H1 (cell line): ENCODE measurements at regions not wholly inside any gene's neighbourhood (a gene's known extent, or its start where the extent isn't known, plus 50 kb on each side); places are given as distances from the start of the nearest gene placed in this dataset.

ENCODE experiments used
- CTCF ChIA-PET: fragments of 300-600 bp; sonication (Branson Sonifier 250); formaldehyde crosslinking; loops from one replicate; lab custom pipeline; 2021; ENCODE audit not compliant: partially characterized antibody; lab: Charles Lee
- POLR2A ChIA-PET: fragments of 300-600 bp; sonication (Branson Sonifier 250); formaldehyde crosslinking; loops from one replicate; lab custom pipeline; 2021; ENCODE audit warnings: inconsistent platforms; ENCODE audit not compliant: partially characterized antibody; lab: Charles Lee
- DNase-seq, 2 experiments: peaks; one replicate each; pipeline versions ENCODE4 v3.0.0 to v3.0.0-alpha.2; 2010 to 2022; ENCODE audit warnings: low spot score in 2 of 2, low read depth in 1 of 2, mixed read lengths in 1 of 2
- FAIRE-seq: peaks from 2 replicates; lab custom pipeline; 2011; peaks lifted over from hg19 to GRCh38; lab: Jason Lieb, UNC
- H2AFZ ChIP-seq: 2 replicates; pipeline ENCODE4 v1.8.1; 2012; ENCODE audit warnings: low read length, inconsistent platforms
- H2AK5ac ChIP-seq: 2 replicates; pipeline ENCODE4 v1.6.1; 2013; ENCODE audit warnings: low read depth, low read length
- H2BK120ac ChIP-seq: replicated peaks from 2 replicates; pipeline ENCODE3; 2013; ENCODE audit warnings: low read depth, low read length, inconsistent platforms
- H2BK12ac ChIP-seq: 2 replicates; pipeline ENCODE4 v1.6.1; 2013; ENCODE audit warnings: low read depth, low read length
- H2BK15ac ChIP-seq: 2 replicates; pipeline ENCODE4 v1.6.1; 2013; ENCODE audit warnings: low read length
- H2BK20ac ChIP-seq: 2 replicates; pipeline ENCODE4 v1.6.1; 2013; ENCODE audit warnings: low read length
- H2BK5ac ChIP-seq: 2 replicates; pipeline ENCODE4 v1.6.1; 2013; ENCODE audit warnings: low read depth, low read length
- H3K14ac ChIP-seq: 2 replicates; pipeline ENCODE4 v1.6.1; 2013; ENCODE audit warnings: inconsistent platforms; ENCODE audit not compliant: insufficient read length
- H3K18ac ChIP-seq: 2 replicates; pipeline ENCODE4 v1.6.1; 2013; ENCODE audit warnings: low read length; ENCODE audit errors: extremely low read depth
- H3K23ac ChIP-seq: 2 replicates; pipeline ENCODE4 v1.6.1; 2013; ENCODE audit warnings: inconsistent platforms; ENCODE audit not compliant: insufficient read length
- H3K23me2 ChIP-seq: 2 replicates; pipeline ENCODE4 v1.6.1; 2013; ENCODE audit warnings: low read depth, low read length
- H3K27ac ChIP-seq: 2 replicates; pipeline ENCODE4 v1.6.1; 2011; ENCODE audit warnings: low read depth, low read length, inconsistent platforms
- H3K27me3 ChIP-seq, 4 experiments: replicated peaks in 1 of 4; 1 replicate in 1 of 4; 2 replicates in 3 of 4; pipeline versions ENCODE4 v1.6.1 to v1.8.1; 2011 to 2013; ENCODE audit warnings: low read length in 3 of 4, mild to moderate bottlenecking in 3 of 4, inconsistent platforms in 2 of 4, mixed read lengths in 2 of 4, moderate library complexity in 1 of 4; ENCODE audit not compliant: control insufficient read depth in 3 of 4, insufficient read depth in 3 of 4; ENCODE audit errors: extremely low read depth in 1 of 4
- H3K36me3 ChIP-seq, 4 experiments: 2 replicates each; pipeline versions ENCODE4 v1.6.1 to v1.8.1; 2011 to 2013; ENCODE audit warnings: mild to moderate bottlenecking in 4 of 4, low read length in 3 of 4, moderate library complexity in 2 of 4, control low read depth in 1 of 4, inconsistent platforms in 1 of 4; ENCODE audit not compliant: insufficient read depth in 4 of 4, control insufficient read depth in 2 of 4
- H3K4ac ChIP-seq: replicated peaks from 2 replicates; pipeline ENCODE3; 2013; ENCODE audit warnings: low read length, low read depth, mixed read lengths, inconsistent platforms; ENCODE audit not compliant: insufficient read length
- H3K4me1 ChIP-seq, 4 experiments: replicated peaks in 1 of 4; 1 replicate in 1 of 4; 2 replicates in 3 of 4; pipeline versions ENCODE4 v1.6.1 to v1.8.1; 2011 to 2013; ENCODE audit warnings: low read length in 3 of 4, inconsistent platforms in 2 of 4, mixed read lengths in 1 of 4; ENCODE audit not compliant: insufficient read depth in 4 of 4, control insufficient read depth in 3 of 4
- H3K4me2 ChIP-seq, 2 experiments: 2 replicates each; pipeline versions ENCODE4 v1.6.1 to v1.8.1; 2011 to 2013; ENCODE audit warnings: low read depth in 2 of 2, low read length in 2 of 2, control low read depth in 1 of 2, inconsistent platforms in 1 of 2, mild to moderate bottlenecking in 1 of 2; ENCODE audit not compliant: insufficient read depth in 1 of 2
- H3K4me3 ChIP-seq, 4 experiments: fragments of 200-600, 300-600 bp in 1 of 4; sonication (generic), shearing (Covaris generic), sonication (Bioruptor Twin) in 1 of 4; 2 replicates each; pipeline versions ENCODE4 v1.5.1 to v1.8.1; 2011 to 2016; ENCODE audit warnings: low read length in 4 of 4, low read depth in 3 of 4, control low read depth in 2 of 4, inconsistent platforms in 2 of 4, mild to moderate bottlenecking in 2 of 4, mixed read lengths in 1 of 4, moderate library complexity in 1 of 4; ENCODE audit not compliant: insufficient read depth in 2 of 4; ENCODE audit errors: extremely low read depth in 1 of 4
- H3K56ac ChIP-seq: replicated peaks from 2 replicates; pipeline ENCODE3; 2013; ENCODE audit warnings: low read depth, mild to moderate bottlenecking, mixed read lengths, low read length, inconsistent platforms; ENCODE audit not compliant: insufficient read length
- H3K79me1 ChIP-seq: 2 replicates; pipeline ENCODE4 v1.6.1; 2013; ENCODE audit warnings: low read depth, low read length, control low read depth
- H3K79me2 ChIP-seq, 2 experiments: 2 replicates each; pipeline versions ENCODE4 v1.6.1 to v1.8.1; 2012 to 2013; ENCODE audit warnings: low read length in 2 of 2, mild to moderate bottlenecking in 2 of 2, inconsistent platforms in 1 of 2; ENCODE audit not compliant: insufficient read depth in 2 of 2, control insufficient read depth in 1 of 2
- H3K9ac ChIP-seq, 4 experiments: replicated peaks in 1 of 4; 1 replicate in 1 of 4; 2 replicates in 3 of 4; pipeline versions ENCODE4 v1.6.1 to v1.8.1; 2011 to 2013; ENCODE audit warnings: low read depth in 3 of 4, low read length in 3 of 4, control low read depth in 2 of 4, mild to moderate bottlenecking in 2 of 4, moderate library complexity in 2 of 4, inconsistent platforms in 1 of 4; ENCODE audit errors: extremely low read depth in 1 of 4
- H3K9me3 ChIP-seq, 2 experiments: 2 replicates each; pipeline versions ENCODE4 v1.6.1 to v1.8.1; 2012 to 2013; ENCODE audit warnings: mild to moderate bottlenecking in 2 of 2, moderate library complexity in 2 of 2, control low read depth in 1 of 2, inconsistent platforms in 1 of 2, low read depth in 1 of 2, low read length in 1 of 2, mixed read lengths in 1 of 2; ENCODE audit not compliant: insufficient read depth in 2 of 2
- H4K20me1 ChIP-seq, 2 experiments: replicated peaks in 1 of 2; 2 replicates each; pipeline versions ENCODE3 to v1.8.1; 2011 to 2013; ENCODE audit warnings: inconsistent platforms in 2 of 2, low read length in 2 of 2, mild to moderate bottlenecking in 1 of 2; ENCODE audit not compliant: insufficient read depth in 2 of 2, control insufficient read depth in 1 of 2
- H4K5ac ChIP-seq: 2 replicates; pipeline ENCODE4 v1.6.1; 2013; ENCODE audit warnings: low read length, low read depth, mixed read lengths, inconsistent platforms; ENCODE audit not compliant: insufficient read length
- H4K8ac ChIP-seq: 2 replicates; pipeline ENCODE4 v1.8.0; 2013; ENCODE audit warnings: mild to moderate bottlenecking, moderate library complexity, low read length, inconsistent platforms; ENCODE audit not compliant: insufficient read depth; ENCODE audit errors: extremely low read depth
- H4K91ac ChIP-seq: replicated peaks from 2 replicates; pipeline ENCODE3; 2013; ENCODE audit warnings: low read length, mixed read lengths, inconsistent platforms; ENCODE audit not compliant: insufficient read length
- GABPA ChIP-seq: IDR thresholded peaks from 2 replicates; pipeline ENCODE4 v1.6.1; 2011; ENCODE audit warnings: mild to moderate bottlenecking, low read length, moderate library complexity, borderline replicate concordance; ENCODE audit not compliant: insufficient read depth
- KDM1A ChIP-seq: fragments of 200-600, 300-600 bp; sonication (generic); IDR thresholded peaks from 2 replicates; pipeline ENCODE4 v1.7.1; 2016; ENCODE audit warnings: mild to moderate bottlenecking, low read length, borderline replicate concordance
- ZNF274 ChIP-seq: IDR thresholded peaks from 2 replicates; pipeline ENCODE4 v1.7.0; 2012; ENCODE audit warnings: low read length, borderline replicate concordance; ENCODE audit errors: extremely low read depth
- WGBS, 2 experiments: shearing (Covaris generic) in 1 of 2; methylation state at CpG; one replicate each; pipeline versions ENCODE4 v1.1.6 to v1.1.7; 2013 to 2015; ENCODE audit warnings: low lambda C conversion rate in 2 of 2, mixed read lengths in 2 of 2, inconsistent platforms in 1 of 2, low coverage in 1 of 2, missing lambda C conversion rate in 1 of 2; ENCODE audit not compliant: insufficient replicate concordance in 2 of 2, insufficient coverage in 1 of 2, insufficient read length in 1 of 2; ENCODE audit errors: extremely low coverage in 1 of 2, missing lambda C conversion rate in 1 of 2; 5-methylcytosine and 5-hydroxymethylcytosine counted together

DNA sequence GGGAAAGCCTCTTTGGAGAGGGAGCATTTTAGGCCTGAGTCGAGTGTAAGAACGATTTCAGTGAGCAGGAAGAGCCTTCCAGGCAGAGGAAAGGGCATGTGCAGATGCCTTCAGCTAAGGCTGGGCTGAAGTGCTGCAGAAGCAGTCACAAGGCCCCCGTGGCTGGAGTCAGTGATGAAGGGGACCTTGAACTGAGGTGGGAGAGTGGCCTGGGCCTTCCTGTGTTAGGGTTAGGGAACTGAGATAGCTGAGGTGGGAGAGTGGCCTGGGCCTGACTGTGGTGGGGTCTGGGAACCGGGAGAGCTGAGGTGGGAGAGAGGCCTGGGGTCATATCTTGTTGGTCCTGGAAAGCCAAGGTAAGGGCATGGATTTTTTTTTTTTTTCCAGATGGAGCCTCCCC is 50.9 kb upstream of the ETV3 start:
- POLR2A ChIA-PET: no interaction called here
- H3K4me1 ChIP-seq: 0 out of 7 replicates have a peak, but pooled peaks cover 0 to 2% (median under 1%) of the 10 kb centered on the region in 4 experiments
- H4K8ac ChIP-seq: no peak overlapping the region
- H4K5ac ChIP-seq: no peak overlapping the region
- no peak overlapping the region for H3K27ac ChIP-seq
- H3K79me2 ChIP-seq: no peaks in the 10 kb centered on the region
- H3K9ac ChIP-seq: no peak overlapping the region
- DNase-seq (peak in 1 of 2 experiments; percentile 30), FAIRE-seq (no peak)
- no peaks in the 10 kb centered on the region; a peak in 1 of 7 replicates for H3K27me3 ChIP-seq
- H4K20me1 ChIP-seq: no peaks in the 10 kb centered on the region
- no peaks in the 10 kb centered on the region for H3K23me2 ChIP-seq
- no peaks in the 10 kb centered on the region for H3K36me3 ChIP-seq
- H3K56ac ChIP-seq: no peak overlapping the region
- no peak overlapping the region for H3K4me3 ChIP-seq
- no peak overlapping the region for H2BK12ac ChIP-seq
- no peak overlapping the region for H2AFZ ChIP-seq
- H3K4ac ChIP-seq: no peak overlapping the region
- no peak overlapping the region for H3K4me2 ChIP-seq
- H3K23ac ChIP-seq: no peak overlapping the region
- CTCF ChIA-PET: interaction anchor here (0.7 to 5.8 kb wide), 8 partner anchors 10 to 502 kb away, joined by 3 to 23 read pairs (median 4); no protein-coding TSS in a partner anchor
- H3K9me3 ChIP-seq: no peaks in the 10 kb centered on the region
- 67% methylated on average over 3 of the region's 4 CpGs; no CpG with 5 or more reads in 1 of the 2 experiments for WGBS, 2 experiments
- no peak overlapping the region for H2AK5ac ChIP-seq
- no peak overlapping the region for H4K91ac ChIP-seq
- no peak overlapping the region for H3K14ac ChIP-seq
- 0 out of 2 replicates have a peak overlapping the region, but pooled peaks have one; percentile 9 for H2BK15ac ChIP-seq
- TF ChIP-seq KDM1A (no peak), ZNF274 (no peak), GABPA (no peak)
- TF ChIP-seq, all 59 proteins: peak for 0
- no peak overlapping the region for H3K18ac ChIP-seq
- H2BK5ac ChIP-seq: no peak overlapping the region
- H2BK20ac ChIP-seq: no peak overlapping the region
- no peak overlapping the region for H2BK120ac ChIP-seq
- H3K79me1 ChIP-seq: no peaks in the 10 kb centered on the region
